Suprapubic skin (tissue), 4 donors: ENCODE measurements at regions not wholly inside any gene's neighbourhood (a gene's known extent, or its start where the extent isn't known, plus 50 kb on each side); places are given as distances from the start of the nearest gene placed in this dataset.
"Not testable (repeated sequence)": the region's sequence is repeated elsewhere in the genome, so short reads cannot be mapped to it uniquely, and the experiment has no call there.

ENCODE experiments used
- DNase-seq, 2 donors: peaks; one replicate each; pipeline ENCODE4 v3.0.0-alpha.2; 2019; ENCODE audit warnings: low spot score in 2 of 2
- H3K27ac ChIP-seq: fragments of 200-600 bp; sonication (generic); one replicate; pipeline ENCODE4 v1.5.1; 2019
- H3K27me3 ChIP-seq: fragments of 200-600 bp; sonication (generic); one replicate; pipeline ENCODE4 v1.5.1; 2019
- H3K36me3 ChIP-seq: fragments of 200-600 bp; sonication (generic); one replicate; pipeline ENCODE4 v1.5.1; 2019
- H3K4me1 ChIP-seq: fragments of 200-600 bp; sonication (generic); one replicate; pipeline ENCODE4 v1.5.1; 2019
- H3K4me3 ChIP-seq: fragments of 200-600 bp; sonication (generic); one replicate; pipeline ENCODE4 v1.5.1; 2019; ENCODE audit warnings: mild to moderate bottlenecking
- H3K9me3 ChIP-seq: fragments of 200-600 bp; sonication (generic); one replicate; pipeline ENCODE4 v1.5.1; 2019
- EP300 ChIP-seq: sonication (generic); formaldehyde crosslinking; IDR thresholded peaks from one replicate; pipeline ENCODE4 v1.6.1; 2017; ENCODE audit warnings: antibody characterized with exemption
- POLR2A ChIP-seq, 2 donors: fragments of 450-650 bp; IDR thresholded peaks; one replicate each; pipeline ENCODE4 v1.6.1; 2017; ENCODE audit warnings: antibody characterized with exemption in 2 of 2, mild to moderate bottlenecking in 2 of 2, moderate library complexity in 2 of 2
- POLR2AphosphoS5 ChIP-seq, 3 donors: sonication (generic); formaldehyde crosslinking; IDR thresholded peaks; one replicate each; pipeline ENCODE4 v1.6.1; 2017; ENCODE audit warnings: antibody characterized with exemption in 3 of 3
- WGBS: methylation state at CpG from one replicate; pipeline ENCODE4 v1.1.5; 2018; 5-methylcytosine and 5-hydroxymethylcytosine counted together
- TF ChIP-seq, protein P1 (sequence below), 2 donors: fragments of 200-600 bp in 1 of 2; fragments of 450-650 bp in 1 of 2; sonication (generic) in 1 of 2; IDR thresholded peaks; one replicate each; pipeline ENCODE4 v1.5.1; 2016 to 2019; ENCODE audit warnings: antibody characterized with exemption in 2 of 2, mild to moderate bottlenecking in 1 of 2, moderate library complexity in 1 of 2

DNA sequence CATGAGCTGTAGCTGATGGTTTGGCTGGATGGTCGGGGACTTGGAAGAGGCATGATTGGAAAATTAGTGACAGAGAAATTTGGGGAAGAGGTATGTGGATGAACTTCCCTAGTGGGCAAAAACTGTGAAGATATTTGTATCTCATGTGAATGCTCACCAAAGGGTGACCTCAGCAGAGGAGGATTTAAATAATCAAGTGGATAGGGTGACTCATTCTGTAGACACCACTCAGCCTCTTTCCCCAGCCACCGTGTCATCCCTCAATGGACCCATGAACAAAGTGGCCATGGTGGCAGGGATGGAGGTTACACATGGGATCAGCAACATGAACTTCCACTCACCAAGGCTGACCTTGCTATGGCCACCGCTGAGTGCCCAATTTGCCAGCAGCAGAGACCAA, 60.8 kb upstream of the KRAS start:
- Histone ChIP-seq H3K4me3 (no peak overlapping the region), H3K27ac (no peak overlapping the region), H3K36me3 (no peaks in the 10 kb centered on the region), H3K9me3 (no peaks in the 10 kb centered on the region), H3K27me3 (no peaks in the 10 kb centered on the region), H3K4me1 (no peaks in the 10 kb centered on the region)
- WGBS = 79% methylated on average over 3 of the region's 3 CpGs
- no peak for DNase-seq
- TF ChIP-seq POLR2AphosphoS5 (IDR thresholded peaks at IDR 0.05) (no peak), EP300 (no peak)

DNA sequence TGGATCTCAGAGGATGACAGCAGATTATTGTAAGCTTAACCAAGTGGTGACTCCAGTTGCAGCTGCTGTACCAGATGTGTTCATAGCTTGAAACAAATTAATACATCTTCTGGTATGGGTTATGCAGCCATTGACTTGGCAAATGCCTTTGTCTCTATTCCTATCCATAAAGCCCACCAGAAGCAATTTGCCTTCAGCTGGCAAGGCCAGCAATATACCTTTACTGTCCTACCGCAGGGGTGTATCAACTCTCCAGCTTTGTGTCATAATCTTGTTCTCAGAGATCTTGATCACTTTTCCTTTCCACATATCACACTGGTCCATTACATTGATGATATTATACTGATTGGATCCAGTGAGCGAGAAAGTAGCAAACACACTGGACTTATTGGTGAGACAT, 59.3 kb upstream of the KRAS start:
- H3K27ac ChIP-seq, H3K27me3 ChIP-seq, H3K4me3 ChIP-seq, H3K9me3 ChIP-seq, H3K4me1 ChIP-seq, DNase-seq, H3K36me3 ChIP-seq: not testable (repeated sequence)
- WGBS = 95% methylated on average over 2 of the region's 2 CpGs

DNA sequence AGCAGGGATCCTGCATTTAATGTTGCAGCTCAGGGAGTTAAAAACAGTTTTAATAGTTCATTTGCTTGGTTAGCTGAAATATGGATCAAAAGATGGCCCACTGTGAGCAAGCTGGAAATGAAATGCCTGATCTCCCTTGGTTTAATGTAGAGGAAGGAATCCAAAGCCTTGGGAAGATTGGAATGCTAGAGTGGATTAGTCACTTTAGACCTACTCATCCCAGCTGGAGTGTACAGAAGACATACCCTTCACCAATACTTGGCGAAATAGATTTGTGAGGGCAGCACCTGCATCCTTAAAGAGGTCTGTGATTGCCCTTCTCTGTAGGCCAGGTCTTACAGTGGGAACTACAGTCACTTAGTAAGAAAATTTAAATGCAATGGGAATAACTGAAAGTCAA, 58.0 kb upstream of the KRAS start:
- Histone ChIP-seq H3K4me1 (no peaks in the 10 kb centered on the region), H3K27me3 (no peaks in the 10 kb centered on the region), H3K4me3 (no peak overlapping the region), H3K9me3 (no peaks in the 10 kb centered on the region), H3K27ac (no peak overlapping the region), H3K36me3 (no peaks in the 10 kb centered on the region)
- no peak for DNase-seq
- WGBS = 100% methylated on average over 1 of the region's 1 CpG
- TF ChIP-seq EP300 (no peak), POLR2AphosphoS5 (IDR thresholded peaks at IDR 0.05) (no peak), POLR2A (IDR thresholded peaks at IDR 0.05) (no peak)
- TF ChIP-seq, protein P1, sequence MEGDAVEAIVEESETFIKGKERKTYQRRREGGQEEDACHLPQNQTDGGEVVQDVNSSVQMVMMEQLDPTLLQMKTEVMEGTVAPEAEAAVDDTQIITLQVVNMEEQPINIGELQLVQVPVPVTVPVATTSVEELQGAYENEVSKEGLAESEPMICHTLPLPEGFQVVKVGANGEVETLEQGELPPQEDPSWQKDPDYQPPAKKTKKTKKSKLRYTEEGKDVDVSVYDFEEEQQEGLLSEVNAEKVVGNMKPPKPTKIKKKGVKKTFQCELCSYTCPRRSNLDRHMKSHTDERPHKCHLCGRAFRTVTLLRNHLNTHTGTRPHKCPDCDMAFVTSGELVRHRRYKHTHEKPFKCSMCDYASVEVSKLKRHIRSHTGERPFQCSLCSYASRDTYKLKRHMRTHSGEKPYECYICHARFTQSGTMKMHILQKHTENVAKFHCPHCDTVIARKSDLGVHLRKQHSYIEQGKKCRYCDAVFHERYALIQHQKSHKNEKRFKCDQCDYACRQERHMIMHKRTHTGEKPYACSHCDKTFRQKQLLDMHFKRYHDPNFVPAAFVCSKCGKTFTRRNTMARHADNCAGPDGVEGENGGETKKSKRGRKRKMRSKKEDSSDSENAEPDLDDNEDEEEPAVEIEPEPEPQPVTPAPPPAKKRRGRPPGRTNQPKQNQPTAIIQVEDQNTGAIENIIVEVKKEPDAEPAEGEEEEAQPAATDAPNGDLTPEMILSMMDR (IDR thresholded peaks at IDR 0.05) = no peak

DNA sequence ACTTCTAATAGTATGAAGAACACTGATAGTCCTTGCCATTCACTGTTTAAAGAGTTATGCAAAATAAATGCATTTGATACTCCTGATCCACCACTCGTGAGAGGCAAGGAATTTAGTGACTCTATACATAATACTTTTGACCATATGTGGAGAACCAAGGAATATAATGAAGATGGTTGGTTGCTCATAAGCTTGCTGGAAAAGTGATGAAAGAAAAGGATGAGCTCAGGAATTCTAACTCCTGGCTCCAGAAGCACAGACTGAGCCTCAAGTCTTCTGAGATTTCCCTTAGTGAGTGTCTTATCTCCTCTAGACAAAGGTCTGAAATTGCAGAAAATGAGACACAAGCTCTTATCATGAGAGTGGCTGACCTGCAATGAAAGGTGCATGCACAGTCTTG, 57.1 kb upstream of the KRAS start:
- TF ChIP-seq EP300 = no peak
- TF ChIP-seq, protein P1 (IDR thresholded peaks at IDR 0.05) = no peak
- no peak for TF ChIP-seq POLR2A (IDR thresholded peaks at IDR 0.05)
- TF ChIP-seq POLR2AphosphoS5 (IDR thresholded peaks at IDR 0.05) = no peak
- 64% methylated on average over 1 of the region's 1 CpG for WGBS
- DNase-seq = no peak

DNA sequence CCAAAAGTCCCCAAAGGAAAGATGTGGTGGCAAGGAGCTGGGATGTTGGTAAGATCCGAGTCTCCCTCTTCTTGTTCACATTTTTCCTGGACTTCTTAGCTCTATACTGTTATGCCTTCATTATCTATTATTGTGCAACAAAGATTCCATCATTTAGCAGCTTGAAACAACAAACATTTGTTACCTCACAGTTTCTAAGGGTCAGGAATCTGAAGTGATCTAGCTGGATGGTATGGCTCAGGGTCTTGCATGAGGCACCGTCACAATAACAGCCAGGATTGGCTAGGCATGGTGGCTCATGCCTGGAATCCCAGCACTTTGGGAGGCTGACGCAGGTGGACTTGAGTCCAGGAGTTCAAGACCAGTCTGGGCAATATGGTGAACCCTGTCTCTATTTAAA, 51.1 kb upstream of the KRAS start:
- TF ChIP-seq EP300 = no peak
- TF ChIP-seq POLR2AphosphoS5 (IDR thresholded peaks at IDR 0.05) = no peak
- TF ChIP-seq, protein P1 (IDR thresholded peaks at IDR 0.05) = no peak
- no peak for TF ChIP-seq POLR2A (IDR thresholded peaks at IDR 0.05)
- no peak overlapping the region for H3K4me3 ChIP-seq
- no peak overlapping the region for H3K27ac ChIP-seq
- no peaks in the 10 kb centered on the region for H3K4me1 ChIP-seq
- 92% methylated on average over 3 of the region's 3 CpGs for WGBS
- no peak for DNase-seq
- no peaks in the 10 kb centered on the region for H3K9me3 ChIP-seq
- H3K27me3 ChIP-seq = no peaks in the 10 kb centered on the region
- no peaks in the 10 kb centered on the region for H3K36me3 ChIP-seq

More for the DNA sequence above, 57.1 kb upstream of the KRAS start:
- no peaks in the 10 kb centered on the region for H3K9me3 ChIP-seq
- no peaks in the 10 kb centered on the region for H3K27me3 ChIP-seq
- H3K4me3 ChIP-seq = no peak overlapping the region
- H3K36me3 ChIP-seq = no peaks in the 10 kb centered on the region
- H3K27ac ChIP-seq = no peak overlapping the region
- H3K4me1 ChIP-seq = no peaks in the 10 kb centered on the region
